ENCODE measurements at regions not wholly inside any gene's neighbourhood (a gene's known extent, or its start where the extent isn't known, plus 50 kb on each side); places are given as distances from the start of the nearest gene placed in this dataset.

DNA sequence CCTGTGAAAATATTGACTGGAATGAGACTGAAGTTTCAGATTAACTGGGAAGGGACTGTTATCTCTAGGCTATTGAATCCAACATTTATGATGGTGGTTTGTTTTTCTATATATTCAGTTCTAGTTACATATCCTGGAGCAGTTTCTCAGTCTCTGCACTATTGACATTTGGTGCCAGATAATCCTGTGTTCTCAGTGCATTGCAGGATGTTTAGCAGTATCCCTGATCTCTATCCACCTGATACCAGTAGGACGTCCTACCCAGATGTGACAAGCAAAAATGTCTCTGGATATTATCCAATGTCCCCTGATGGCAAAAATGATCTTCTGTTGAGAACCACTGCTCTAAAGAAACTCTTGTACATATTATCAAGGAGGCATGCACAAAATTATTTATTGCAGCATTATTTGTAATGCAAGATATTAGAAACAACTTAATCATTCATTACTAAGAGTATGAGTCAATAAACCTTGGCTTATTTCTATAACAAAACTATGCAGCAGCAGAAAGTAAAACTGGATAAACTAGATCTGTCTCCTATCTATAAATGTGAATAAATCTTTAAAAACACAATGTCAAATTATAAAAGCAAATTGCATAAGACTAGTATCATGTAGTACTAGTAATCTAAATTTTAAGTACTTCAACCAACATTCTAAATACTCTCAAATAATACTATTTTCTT is 369.3 kb upstream of the RND3 start:
- TF ChIP-seq, protein P1, sequence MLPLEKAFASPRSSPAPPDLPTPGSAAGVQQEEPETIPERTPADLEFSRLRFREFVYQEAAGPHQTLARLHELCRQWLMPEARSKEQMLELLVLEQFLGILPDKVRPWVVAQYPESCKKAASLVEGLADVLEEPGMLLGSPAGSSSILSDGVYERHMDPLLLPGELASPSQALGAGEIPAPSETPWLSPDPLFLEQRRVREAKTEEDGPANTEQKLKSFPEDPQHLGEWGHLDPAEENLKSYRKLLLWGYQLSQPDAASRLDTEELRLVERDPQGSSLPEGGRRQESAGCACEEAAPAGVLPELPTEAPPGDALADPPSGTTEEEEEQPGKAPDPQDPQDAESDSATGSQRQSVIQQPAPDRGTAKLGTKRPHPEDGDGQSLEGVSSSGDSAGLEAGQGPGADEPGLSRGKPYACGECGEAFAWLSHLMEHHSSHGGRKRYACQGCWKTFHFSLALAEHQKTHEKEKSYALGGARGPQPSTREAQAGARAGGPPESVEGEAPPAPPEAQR (CRISPR knock-in tag; IDR thresholded peaks at IDR 0.05), result no peak
- TF ChIP-seq, protein P2, sequence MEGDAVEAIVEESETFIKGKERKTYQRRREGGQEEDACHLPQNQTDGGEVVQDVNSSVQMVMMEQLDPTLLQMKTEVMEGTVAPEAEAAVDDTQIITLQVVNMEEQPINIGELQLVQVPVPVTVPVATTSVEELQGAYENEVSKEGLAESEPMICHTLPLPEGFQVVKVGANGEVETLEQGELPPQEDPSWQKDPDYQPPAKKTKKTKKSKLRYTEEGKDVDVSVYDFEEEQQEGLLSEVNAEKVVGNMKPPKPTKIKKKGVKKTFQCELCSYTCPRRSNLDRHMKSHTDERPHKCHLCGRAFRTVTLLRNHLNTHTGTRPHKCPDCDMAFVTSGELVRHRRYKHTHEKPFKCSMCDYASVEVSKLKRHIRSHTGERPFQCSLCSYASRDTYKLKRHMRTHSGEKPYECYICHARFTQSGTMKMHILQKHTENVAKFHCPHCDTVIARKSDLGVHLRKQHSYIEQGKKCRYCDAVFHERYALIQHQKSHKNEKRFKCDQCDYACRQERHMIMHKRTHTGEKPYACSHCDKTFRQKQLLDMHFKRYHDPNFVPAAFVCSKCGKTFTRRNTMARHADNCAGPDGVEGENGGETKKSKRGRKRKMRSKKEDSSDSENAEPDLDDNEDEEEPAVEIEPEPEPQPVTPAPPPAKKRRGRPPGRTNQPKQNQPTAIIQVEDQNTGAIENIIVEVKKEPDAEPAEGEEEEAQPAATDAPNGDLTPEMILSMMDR (IDR thresholded peaks at IDR 0.05), result no peak
- no peak for TF ChIP-seq FOXK1 (CRISPR knock-in tag; IDR thresholded peaks at IDR 0.05)
- no peak for TF ChIP-seq NR1H2 (CRISPR knock-in tag; IDR thresholded peaks at IDR 0.05)
- no peak for TF ChIP-seq ETV6 (CRISPR knock-in tag; IDR thresholded peaks at IDR 0.05)
- no peak for TF ChIP-seq TEAD4 (CRISPR knock-in tag; IDR thresholded peaks at IDR 0.05)
- no peak for TF ChIP-seq NFYB (CRISPR knock-in tag; conservative IDR thresholded peaks at IDR 0.05; ENCODE audit: low read depth)
- TF ChIP-seq, protein P3, sequence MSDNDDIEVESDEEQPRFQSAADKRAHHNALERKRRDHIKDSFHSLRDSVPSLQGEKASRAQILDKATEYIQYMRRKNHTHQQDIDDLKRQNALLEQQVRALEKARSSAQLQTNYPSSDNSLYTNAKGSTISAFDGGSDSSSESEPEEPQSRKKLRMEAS (CRISPR knock-in tag; IDR thresholded peaks at IDR 0.05), result no peak
- no peak for TF ChIP-seq ELF4 (CRISPR knock-in tag; IDR thresholded peaks at IDR 0.05; ENCODE audit: low read depth)
- TF ChIP-seq, protein P4, sequence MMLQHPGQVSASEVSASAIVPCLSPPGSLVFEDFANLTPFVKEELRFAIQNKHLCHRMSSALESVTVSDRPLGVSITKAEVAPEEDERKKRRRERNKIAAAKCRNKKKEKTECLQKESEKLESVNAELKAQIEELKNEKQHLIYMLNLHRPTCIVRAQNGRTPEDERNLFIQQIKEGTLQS (CRISPR knock-in tag; conservative IDR thresholded peaks at IDR 0.05), result no peak
- TF ChIP-seq, protein P5, sequence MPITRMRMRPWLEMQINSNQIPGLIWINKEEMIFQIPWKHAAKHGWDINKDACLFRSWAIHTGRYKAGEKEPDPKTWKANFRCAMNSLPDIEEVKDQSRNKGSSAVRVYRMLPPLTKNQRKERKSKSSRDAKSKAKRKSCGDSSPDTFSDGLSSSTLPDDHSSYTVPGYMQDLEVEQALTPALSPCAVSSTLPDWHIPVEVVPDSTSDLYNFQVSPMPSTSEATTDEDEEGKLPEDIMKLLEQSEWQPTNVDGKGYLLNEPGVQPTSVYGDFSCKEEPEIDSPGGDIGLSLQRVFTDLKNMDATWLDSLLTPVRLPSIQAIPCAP (CRISPR knock-in tag; IDR thresholded peaks at IDR 0.05), result no peak

Data from WTC11 (cell line).